ENCODE measurements at regions not wholly inside any gene's neighbourhood (a gene's known extent, or its start where the extent isn't known, plus 50 kb on each side); places are given as distances from the start of the nearest gene placed in this dataset.
"Not testable (repeated sequence)": the region's sequence is repeated elsewhere in the genome, so short reads cannot be mapped to it uniquely, and the experiment has no call there.

GRCh38 chr13:24618011-24618955 is 61.9 kb upstream of the ATP12A start:
- no peak for DNase-seq

DNA sequence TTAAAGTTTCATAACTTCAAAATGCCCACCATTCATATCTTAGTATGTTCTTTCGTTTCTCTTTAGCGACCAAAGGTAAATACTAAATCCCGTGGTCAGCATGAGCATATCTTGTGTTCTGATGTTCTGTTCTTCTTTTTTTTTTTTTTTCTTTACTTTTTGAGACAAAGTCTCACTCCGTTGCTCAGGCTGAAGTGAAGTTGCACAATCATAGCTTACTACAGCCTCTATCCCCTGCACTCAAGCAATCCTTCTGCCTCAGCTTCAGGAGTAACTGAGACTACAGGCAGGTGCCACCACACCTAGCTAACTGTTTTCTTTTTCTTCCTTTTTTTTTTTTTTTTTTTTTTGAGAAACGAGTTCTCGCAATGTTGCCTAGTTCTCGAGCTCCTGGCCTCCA is 60.9 kb upstream of the ATP12A start:
- no peak for DNase-seq

DNA sequence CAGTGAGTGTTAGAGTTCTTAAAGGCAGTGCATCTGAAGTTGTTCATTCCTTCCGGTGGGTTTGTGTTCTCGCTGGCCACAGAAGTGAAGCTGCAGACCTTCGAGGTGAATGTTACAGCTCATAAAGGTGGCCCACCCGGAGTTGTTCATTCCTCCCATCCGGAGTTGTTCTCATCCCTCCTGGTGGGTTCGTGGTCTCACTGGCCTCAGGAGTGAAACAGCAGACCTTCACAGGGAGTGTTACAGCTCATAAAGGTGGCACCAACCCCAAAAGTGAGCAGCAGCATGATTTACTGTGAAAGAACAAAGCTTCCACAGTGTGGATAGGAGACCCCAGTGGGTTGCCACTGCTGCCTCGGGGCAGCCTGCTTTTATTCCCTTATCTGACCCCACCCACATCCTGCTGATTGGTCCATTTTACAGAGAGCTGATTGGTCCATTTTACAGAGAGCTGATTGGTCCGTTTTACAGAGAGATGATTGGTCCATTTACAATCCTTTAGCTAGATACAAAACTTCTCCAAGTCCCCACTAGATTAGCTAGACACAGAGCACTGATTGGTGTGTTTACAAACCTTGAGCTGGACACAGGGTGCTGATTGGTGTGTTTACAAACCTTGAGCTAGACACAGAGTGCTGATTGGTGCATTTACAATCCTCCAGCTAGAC is 57.6 kb upstream of the ATP12A start:
- DNase-seq = not testable (repeated sequence)

DNA sequence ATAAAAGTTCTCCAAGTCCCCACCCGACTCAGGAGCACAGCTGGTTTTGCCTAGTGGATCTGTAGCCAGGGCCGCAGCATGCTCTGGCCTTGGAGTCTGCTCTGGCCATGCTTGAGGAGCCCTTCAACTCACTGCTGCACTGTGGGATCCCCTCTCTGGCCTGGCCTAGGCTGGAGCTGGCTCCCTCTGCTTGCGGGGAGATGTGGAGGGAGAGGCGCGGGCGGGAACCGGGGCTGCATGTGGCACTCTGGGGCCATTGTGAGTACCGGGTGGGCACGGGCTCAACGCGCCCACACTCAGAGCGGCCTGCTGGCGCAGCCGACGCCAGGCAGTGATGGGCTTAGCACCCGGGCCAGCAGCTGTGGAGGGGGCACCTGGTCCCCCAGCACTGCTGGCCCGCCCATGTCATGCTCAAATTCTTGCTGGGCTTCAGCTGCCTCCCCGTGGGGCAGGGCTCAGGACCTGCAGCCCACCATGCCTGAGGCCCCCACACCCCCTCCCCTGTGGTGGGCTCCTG is 57.0 kb upstream of the ATP12A start:
- DNase-seq = no peak

- no peak for DNase-seq
Measured at GRCh38 chr13:24624363-24624762, 55.8 kb upstream of the ATP12A start.

- DNase-seq = no peak
Measured at GRCh38 chr13:24624801-24625231, 55.4 kb upstream of the ATP12A start.

GRCh38 chr13:24625331-24625731 is 54.9 kb upstream of the ATP12A start:
- no peak for DNase-seq

DNA sequence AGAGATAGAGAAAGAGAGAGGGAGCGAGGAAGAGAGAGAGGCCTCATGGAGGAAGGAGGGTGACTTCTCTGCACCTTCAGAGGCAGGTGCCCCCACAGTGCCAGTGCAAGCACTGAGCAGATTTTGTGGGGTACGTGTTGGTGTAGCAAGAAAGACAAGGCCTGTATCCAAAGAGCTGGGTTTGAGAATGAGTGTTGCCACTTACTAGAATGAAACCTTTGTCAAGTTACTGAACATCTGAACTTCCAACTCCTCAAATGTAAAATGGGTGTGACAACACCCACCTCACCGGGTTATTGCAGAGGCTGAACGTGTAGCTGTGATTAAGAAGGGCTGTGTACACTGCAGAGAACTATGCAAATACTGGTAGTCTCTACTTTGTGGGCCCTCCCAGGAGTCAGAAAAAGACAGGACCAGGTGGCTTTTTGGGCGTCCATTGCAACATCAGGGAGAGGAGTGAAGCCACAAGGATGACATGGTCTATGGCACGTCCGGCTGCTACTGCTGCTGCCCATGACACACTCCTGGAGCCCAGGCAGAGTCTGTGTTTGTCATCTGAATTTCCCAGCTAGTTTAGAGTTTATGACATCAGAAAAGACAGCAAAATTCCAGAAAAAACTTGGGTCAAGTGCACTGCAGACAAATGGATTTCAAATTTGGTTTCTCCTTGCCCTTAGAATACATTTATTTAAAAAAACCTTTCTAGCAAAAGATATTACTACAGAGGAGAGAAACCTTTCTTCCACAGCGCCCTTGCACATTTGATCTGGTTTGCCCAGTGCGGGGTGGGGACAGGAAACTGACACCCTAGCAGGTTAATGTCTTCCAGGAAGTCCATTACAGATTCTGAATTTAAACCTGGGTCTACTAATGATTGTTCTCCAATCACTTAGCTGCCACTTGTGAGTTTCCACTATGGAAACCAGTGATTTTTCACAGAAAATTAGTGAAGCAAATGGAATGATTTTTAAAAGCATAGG is 54.0 kb upstream of the ATP12A start:
- DNase-seq = no peak

DNA sequence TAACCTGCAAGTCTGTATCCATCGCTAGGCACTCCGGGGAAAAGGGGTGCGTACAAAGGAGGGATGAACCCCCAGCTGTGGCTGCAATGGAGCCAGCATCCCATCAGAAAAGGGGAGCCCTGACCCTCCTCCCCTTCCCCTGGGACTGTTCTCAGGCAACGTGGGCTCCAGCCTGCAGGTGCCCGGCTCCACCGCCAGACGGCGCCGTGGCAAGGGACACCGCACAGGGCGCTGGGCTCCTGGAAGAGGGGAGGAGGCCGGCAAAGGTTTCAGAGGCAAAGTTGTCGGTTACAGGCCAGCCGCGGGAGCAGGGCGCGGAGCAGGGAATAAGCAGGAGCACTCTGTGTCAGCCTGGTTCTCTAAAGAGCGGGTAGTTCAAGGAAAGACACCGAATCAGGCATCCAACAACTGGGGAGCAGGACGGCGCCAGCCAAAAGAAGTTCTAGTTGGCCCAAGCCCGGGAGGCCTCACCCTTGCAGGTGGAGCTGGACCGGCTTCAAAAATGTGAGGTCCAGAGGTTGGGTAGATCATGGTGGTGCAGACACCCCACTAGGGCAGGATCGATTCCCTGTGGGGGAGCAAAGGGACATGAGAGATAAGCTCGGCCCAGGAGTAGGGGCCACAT is 53.0 kb upstream of the ATP12A start:
- no peak for DNase-seq

DNA sequence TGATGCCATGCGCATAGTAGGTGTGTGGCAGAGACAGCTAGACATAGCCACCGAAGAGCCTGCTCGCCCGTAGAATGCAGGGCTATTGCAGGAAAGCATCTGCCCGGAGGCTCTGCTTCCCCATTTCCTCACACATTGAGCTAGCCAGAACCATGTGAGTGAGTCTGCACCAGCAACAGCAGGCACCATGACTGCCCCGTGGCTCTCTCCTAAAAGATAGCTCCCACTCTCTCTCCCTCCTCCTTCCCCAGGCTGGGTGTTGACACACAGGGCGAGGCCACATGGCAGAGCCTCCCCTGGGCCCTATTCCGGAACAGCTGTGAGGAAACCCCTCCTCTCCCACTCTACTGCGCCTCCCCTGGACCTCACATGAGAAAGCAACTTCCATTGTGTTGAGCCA is 52.3 kb upstream of the ATP12A start:
- no peak for DNase-seq

DNA sequence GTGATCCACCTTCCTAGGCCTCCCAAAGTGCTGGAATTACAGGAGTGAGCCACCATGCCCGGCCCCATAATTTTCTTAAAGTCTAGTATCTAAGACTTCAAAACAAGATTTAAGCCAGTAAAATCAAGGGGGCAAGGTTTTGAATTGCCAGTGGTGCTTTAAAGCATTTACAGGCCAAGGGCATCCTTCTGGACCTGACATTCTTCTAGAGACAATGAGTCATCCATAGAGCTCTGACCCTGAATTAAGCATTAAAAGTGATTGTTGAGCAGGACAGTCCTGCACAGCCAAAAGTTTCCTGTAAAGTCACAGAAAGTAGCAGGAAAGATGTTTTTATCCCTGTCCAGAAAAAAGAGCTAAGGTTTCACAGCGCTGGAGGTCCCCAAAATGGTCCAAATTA is 50.9 kb upstream of the ATP12A start:
- DNase-seq = no peak

- no peak for DNase-seq
Measured at GRCh38 chr13:24630121-24630520, 50.1 kb upstream of the ATP12A start.
